ENCODE measurements at regions not wholly inside any gene's neighbourhood (a gene's known extent, or its start where the extent isn't known, plus 50 kb on each side); places are given as distances from the start of the nearest gene placed in this dataset.
A peak's percentile ranks its signal among the peaks of the same experiment; 100 is the strongest.
"Not testable (repeated sequence)": the region's sequence is repeated elsewhere in the genome, so short reads cannot be mapped to it uniquely, and the experiment has no call there.

DNA sequence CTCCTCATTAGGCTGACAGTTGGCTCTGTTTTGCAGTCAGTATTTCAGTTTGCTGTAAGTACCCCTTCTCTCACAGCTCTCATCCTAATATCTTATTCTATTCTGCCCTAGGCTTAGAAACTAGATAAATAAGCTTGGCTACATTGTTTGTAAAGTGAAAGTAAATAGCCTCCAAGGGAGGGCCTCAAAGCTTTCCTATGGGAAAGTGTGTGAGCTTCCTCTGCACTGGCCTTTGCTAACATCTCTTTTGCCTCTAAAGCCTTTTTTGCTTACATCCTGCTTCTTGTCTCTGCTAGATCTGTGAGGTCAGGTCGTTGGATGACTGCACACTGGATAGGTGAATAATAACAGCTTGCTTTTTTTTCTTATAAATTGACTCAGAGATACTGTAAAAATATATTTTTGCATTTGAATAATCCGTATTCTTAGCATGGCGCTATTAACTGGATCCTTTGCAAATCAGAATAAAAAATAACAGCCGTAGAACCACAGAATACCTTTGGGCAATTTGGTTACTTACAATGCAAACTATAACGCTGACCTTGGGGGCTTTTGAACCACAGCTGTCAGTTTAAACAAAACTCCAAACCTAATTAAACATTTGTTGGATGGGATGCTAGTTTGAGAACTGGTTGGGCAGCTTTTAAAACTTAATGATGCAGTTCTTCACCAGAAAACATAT is 55.1 kb downstream of the TTC6 start:
- DNase-seq: peak; percentile 26

GRCh38 chr14:37652042-37652441 is 56.6 kb downstream of the TTC6 start:
- no peak for DNase-seq

- no peak for DNase-seq
These were observed 60.0 kb downstream of the TTC6 start for GRCh38 chr14:37655418-37655817.

GRCh38 chr14:37658156-37658555 is 62.7 kb downstream of the TTC6 start:
- no peak for DNase-seq

DNA sequence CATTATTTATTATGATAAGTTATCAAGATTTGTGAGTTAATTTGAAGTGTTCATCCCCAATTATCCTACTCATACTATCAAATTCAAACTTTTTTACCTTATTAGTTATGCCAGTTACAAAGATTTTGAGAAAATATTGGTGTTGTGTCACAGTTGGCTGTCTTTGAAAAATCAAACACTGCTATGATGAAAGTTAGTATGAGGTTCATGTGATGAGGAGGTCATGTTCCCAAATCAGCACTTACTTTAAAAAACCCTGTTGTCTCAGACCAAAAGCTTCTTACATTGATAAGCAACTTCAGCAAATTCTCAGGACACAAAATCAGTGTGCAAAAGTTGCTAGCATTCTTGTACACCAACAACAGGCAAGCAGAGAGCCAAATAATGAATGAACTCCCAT is 68.1 kb downstream of the TTC6 start:
- DNase-seq: no peak

- no peak for DNase-seq
These were observed 70.0 kb downstream of the TTC6 start for GRCh38 chr14:37665479-37665878.

DNA sequence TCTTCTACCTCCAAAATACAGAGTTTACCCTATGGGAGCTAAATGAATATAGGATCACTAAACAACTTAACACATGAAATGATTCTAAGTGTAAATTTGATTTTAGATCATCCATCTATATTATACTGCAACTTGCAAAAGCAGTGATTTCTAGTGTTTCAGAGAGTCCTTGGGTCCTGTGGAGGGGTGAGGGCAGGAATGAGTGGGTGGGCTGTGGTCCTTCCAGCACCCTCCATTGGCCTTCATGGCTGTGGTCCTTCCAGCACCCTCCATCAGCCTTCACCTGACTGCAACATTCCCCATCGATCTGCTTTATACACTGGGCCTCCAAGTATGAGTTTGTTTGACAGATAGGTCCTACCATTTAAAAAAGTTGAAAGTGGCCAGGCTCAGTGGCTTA is 70.5 kb downstream of the TTC6 start:
- no peak for DNase-seq

DNA sequence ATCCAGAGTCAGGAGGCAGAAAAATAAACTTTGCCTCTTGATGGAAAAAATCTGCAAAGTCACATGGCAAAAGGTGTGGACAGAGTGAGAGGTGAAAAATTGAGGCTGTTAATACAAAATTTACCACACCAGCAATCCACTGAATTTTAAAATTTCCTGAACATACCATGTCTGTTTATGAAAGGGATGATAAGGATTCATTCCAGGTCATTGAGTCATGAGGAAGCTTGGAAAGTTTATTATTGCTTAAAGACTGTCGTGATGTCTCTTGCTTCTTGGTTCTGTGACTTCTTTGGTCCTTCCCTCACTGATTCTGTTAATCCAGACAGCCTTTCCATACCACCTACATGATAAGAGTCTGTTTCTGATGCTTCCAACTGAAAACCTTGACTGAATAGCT is 73.2 kb downstream of the TTC6 start:
- no peak for DNase-seq

GRCh38 chr14:37669242-37669641 is 73.8 kb downstream of the TTC6 start:
- no peak for DNase-seq

- DNase-seq: no peak
These were observed 78.0 kb downstream of the TTC6 start for GRCh38 chr14:37673439-37673838.

- no peak for DNase-seq
These were observed 83.5 kb downstream of the TTC6 start for GRCh38 chr14:37678916-37679315.

DNA sequence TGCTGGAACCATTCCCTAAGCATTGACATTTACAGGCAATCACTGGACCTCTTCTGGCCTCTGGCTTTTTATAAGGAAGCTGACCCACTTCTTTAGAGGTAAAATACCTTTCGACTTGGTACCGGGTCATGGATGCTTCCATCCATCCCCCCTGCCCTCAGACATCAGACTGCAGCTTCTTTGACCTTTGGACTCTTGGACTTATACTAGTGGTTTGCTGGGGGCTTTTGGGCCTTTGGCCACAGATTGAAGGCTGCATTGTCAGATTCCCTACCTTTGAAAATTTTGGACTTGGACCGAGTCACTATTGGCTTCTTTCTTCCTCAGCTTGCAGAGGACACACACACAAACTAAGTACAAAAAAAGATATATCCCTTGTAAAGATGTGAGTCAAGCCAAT is 86.1 kb downstream of the TTC6 start:
- DNase-seq: no peak

GRCh38 chr14:37692680-37693079 is 97.3 kb downstream of the TTC6 start:
- DNase-seq: not testable (repeated sequence)

DNA sequence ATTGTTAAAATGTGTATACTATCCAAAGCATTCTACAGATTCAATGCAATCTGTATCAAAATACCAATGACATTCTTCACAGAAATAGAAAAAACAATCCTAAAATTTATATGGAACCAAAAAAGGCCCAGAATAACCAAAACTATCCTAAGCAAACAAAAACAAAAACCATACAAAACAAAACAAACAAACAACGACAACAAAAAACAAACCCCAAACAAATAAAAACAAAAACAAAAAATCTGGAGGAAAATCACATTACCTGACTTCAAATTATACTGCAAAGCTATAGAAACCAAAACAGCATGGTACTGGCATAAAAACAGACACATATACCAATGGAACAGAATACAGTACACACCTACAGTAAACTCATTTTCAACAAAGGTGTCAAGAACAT is 98.0 kb downstream of the TTC6 start:
- DNase-seq: not testable (repeated sequence)

DNA sequence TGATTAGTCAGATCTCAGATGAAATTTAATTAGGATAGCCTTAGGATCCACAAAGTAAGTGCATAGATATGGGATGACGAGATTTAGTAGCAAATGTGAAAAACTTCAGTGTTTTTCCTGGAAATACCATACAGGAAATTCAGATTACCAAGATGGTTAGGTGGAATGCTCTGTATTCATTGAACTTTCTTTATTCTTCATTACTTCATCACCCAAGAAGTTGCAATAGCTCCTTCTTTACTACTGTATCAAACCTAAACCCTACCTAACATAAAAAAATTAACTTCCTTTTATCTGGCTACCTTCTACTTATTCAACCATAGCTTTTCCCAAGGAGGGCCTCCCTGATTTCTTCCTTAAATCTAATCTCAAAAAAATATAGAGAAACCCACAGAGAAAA is 100.4 kb downstream of the TTC6 start:
- no peak for DNase-seq

- no peak for DNase-seq
These were observed 102.2 kb downstream of the TTC6 start for GRCh38 chr14:37697489-37698121.

- no peak for DNase-seq
These were observed 103.7 kb downstream of the TTC6 start for GRCh38 chr14:37698840-37699777.

GRCh38 chr14:37707716-37708115 is 112.3 kb downstream of the TTC6 start:
- DNase-seq: no peak

- DNase-seq: no peak
These were observed 113.1 kb downstream of the TTC6 start for GRCh38 chr14:37708481-37708880.

DNA sequence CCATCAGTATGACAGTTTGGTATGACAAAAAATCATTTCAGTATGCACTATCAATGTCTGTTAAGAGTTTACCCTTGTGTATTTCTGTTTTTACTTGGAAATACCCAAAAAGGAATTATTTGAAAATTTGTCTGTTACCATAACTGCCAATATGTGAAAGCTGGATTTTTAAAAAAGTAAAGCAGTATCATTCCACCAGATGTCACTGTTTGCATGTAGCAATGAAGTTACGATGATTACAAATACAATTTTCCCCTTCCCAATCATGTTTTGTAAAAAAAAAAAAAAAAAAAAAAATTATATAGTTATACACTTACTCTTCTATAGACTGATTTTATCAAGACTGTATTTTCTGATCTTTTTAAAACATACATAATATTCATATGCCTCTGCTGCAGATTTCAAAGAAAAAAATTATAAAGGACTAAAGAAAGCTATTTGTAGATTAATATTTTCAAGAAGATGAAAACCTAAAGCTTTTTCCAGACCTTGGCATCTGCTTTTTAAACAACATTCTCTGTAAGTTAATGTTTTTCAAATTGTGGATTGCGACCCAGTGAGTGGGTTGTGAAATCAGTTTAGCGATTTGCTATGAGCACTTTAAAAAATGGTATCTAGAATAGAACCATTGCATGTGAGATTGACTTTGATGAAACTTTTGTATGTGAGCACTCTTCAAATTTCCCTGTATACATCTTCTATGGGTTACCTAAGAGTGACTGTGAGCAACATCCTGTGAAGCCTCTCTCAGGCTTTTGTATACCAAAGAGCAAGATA is 114.2 kb downstream of the TTC6 start:
- no peak for DNase-seq

DNA sequence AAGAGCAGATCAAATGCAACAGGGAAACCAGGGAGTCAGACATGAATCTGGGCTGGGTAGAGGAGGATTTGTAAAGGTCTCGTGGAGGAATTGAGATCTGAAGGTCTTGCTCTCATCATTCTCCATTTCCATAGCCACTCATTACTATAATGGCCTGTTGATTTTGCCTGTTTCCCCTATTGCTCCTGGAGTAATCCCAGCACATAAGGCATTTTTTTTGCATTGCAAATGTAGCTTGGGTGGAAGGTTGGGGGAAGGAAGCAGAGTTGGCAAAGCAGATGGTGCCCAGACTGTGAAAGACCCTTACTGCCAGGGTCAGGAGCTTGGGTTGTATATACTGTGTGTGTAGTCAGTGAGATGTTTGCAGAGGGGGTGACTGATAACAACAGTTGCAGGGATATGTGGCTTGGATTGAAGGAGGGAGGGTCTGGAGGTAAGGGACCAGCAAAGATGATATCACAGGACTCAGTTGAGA is 116.0 kb downstream of the TTC6 start:
- no peak for DNase-seq

GRCh38 chr14:37711831-37712475 is 116.5 kb downstream of the TTC6 start:
- DNase-seq: no peak

Data from NCI-H510A (cell line).